SK-N-SH (cell line): ENCODE measurements at regions not wholly inside any gene's neighbourhood (a gene's known extent, or its start where the extent isn't known, plus 50 kb on each side); places are given as distances from the start of the nearest gene placed in this dataset.

Source experiments
- CTCF ChIA-PET: fragments of 300-600, 350-600 bp; formaldehyde crosslinking; extraction: SDS; loops from one replicate; lab custom pipeline; 2021; lab: Yijun Ruan, JAX
- POLR2A ChIA-PET: fragments of 350-600 bp; sonication (Branson Sonifier 250); formaldehyde crosslinking; extraction: SDS; loops from one replicate; lab custom pipeline; 2020; ENCODE audit warnings: antibody characterized with exemption, inconsistent platforms; lab: Yijun Ruan, JAX
- DNase-seq: peaks from one replicate; pipeline ENCODE4 v3.0.0; 2012
- H2AFZ ChIP-seq: fragments of 200-600 bp; sonication (generic); 2 replicates; pipeline ENCODE4 v1.8.1; 2016; ENCODE audit warnings: antibody characterized with exemption, mild to moderate bottlenecking, low read depth
- H3F3A ChIP-seq: fragments of 200-600 bp; sonication (generic); replicated peaks from 2 replicates; pipeline ENCODE3; 2016; ENCODE audit warnings: antibody characterized with exemption, mild to moderate bottlenecking; ENCODE audit not compliant: insufficient read depth
- H3K27ac ChIP-seq, 2 experiments: fragments of 200-500 bp in 1 of 2; fragments of 200-600 bp in 1 of 2; sonication (Bioruptor generic) in 1 of 2; sonication (generic), shearing (Covaris generic) in 1 of 2; 2 replicates each; pipeline versions ENCODE4 v1.5.1 to v1.6.1; 2014 to 2016; ENCODE audit warnings: low read depth in 2 of 2, inconsistent platforms in 1 of 2, low read length in 1 of 2, mild to moderate bottlenecking in 1 of 2, mixed read lengths in 1 of 2
- H3K27me3 ChIP-seq: fragments of 200-600 bp; sonication (generic), shearing (Covaris generic); 2 replicates; pipeline ENCODE4 v1.6.1; 2016; ENCODE audit warnings: mixed run types; ENCODE audit not compliant: insufficient read depth
- H3K36me3 ChIP-seq, 2 experiments: fragments of 200-500 bp in 1 of 2; fragments of 200-600 bp in 1 of 2; sonication (Bioruptor generic) in 1 of 2; sonication (generic) in 1 of 2; replicated peaks in 1 of 2; 2 replicates each; pipeline versions ENCODE3 to v1.5.1; 2014 to 2016; ENCODE audit warnings: low read length in 1 of 2, mild to moderate bottlenecking in 1 of 2; ENCODE audit not compliant: insufficient read depth in 2 of 2, control insufficient read depth in 1 of 2
- H3K4me1 ChIP-seq, 2 experiments: fragments of 200-500 bp in 1 of 2; fragments of 200-600 bp in 1 of 2; sonication (Bioruptor generic) in 1 of 2; sonication (generic), shearing (Covaris generic) in 1 of 2; 2 replicates each; pipeline versions ENCODE4 v1.5.1 to v1.6.1; 2014 to 2016; ENCODE audit warnings: low read depth in 1 of 2, low read length in 1 of 2, mixed run types in 1 of 2; ENCODE audit not compliant: insufficient read depth in 2 of 2, control insufficient read depth in 1 of 2
- H3K4me2 ChIP-seq: fragments of 200-600 bp; sonication (generic), shearing (Covaris generic); 2 replicates; pipeline ENCODE4 v1.6.1; 2017; ENCODE audit warnings: mixed run types
- H3K4me3 ChIP-seq, 2 experiments: fragments of 200-500 bp in 1 of 2; fragments of 200-600 bp in 1 of 2; sonication (Bioruptor generic) in 1 of 2; sonication (generic), shearing (Covaris generic) in 1 of 2; 2 replicates each; pipeline versions ENCODE4 v1.5.1 to v1.8.1; 2014 to 2016; ENCODE audit warnings: low read depth in 2 of 2, inconsistent platforms in 1 of 2, low read length in 1 of 2, mild to moderate bottlenecking in 1 of 2, mixed read lengths in 1 of 2, moderate library complexity in 1 of 2
- H3K79me2 ChIP-seq: fragments of 200-600 bp; sonication (generic); 2 replicates; pipeline ENCODE4 v1.8.1; 2017; ENCODE audit warnings: mild to moderate bottlenecking; ENCODE audit not compliant: insufficient read depth
- H3K9ac ChIP-seq: fragments of 200-600 bp; sonication (generic); 2 replicates; pipeline ENCODE4 v1.6.1; 2017; ENCODE audit warnings: mixed run types
- H3K9me2 ChIP-seq: fragments of 200-600 bp; sonication (generic); 2 replicates; pipeline ENCODE4 v1.6.1; 2017; ENCODE audit warnings: mixed run types
- H3K9me3 ChIP-seq: fragments of 200-600 bp; sonication (generic); 2 replicates; pipeline ENCODE4 v1.6.1; 2017; ENCODE audit warnings: mixed run types, mild to moderate bottlenecking, moderate library complexity
- H4K20me1 ChIP-seq: fragments of 200-600 bp; sonication (generic); 2 replicates; pipeline ENCODE4 v1.6.1; 2017; ENCODE audit warnings: mild to moderate bottlenecking, mixed run types; ENCODE audit not compliant: insufficient read depth
- CHD2 ChIP-seq: fragments of 150-350 bp; IDR thresholded peaks from 2 replicates; pipeline ENCODE4 v1.6.1; 2018; ENCODE audit warnings: low read length; ENCODE audit not compliant: partially characterized antibody
- CTCF ChIP-seq: fragments of 200-600 bp; sonication (generic); IDR thresholded peaks from 2 replicates; pipeline ENCODE4 v1.6.1; 2017; ENCODE audit warnings: antibody characterized with exemption, mild to moderate bottlenecking, moderate library complexity
- ELF1 ChIP-seq: IDR thresholded peaks from 2 replicates; pipeline ENCODE4 v1.4.0; 2012
- EZH2phosphoT487 ChIP-seq: fragments of 200-600 bp; sonication (generic); IDR thresholded peaks from 2 replicates; pipeline ENCODE4 v1.6.1; 2017; ENCODE audit warnings: low read depth, mixed run types, mild to moderate bottlenecking, antibody characterized with exemption, moderate library complexity, borderline replicate concordance
- FOSL2 ChIP-seq: IDR thresholded peaks from 2 replicates; pipeline ENCODE4 v1.4.0; 2012; ENCODE audit warnings: low read depth, mild to moderate bottlenecking, moderate library complexity, borderline replicate concordance
- FOXJ3 ChIP-seq: sonication (generic); formaldehyde crosslinking; IDR thresholded peaks from 2 replicates; pipeline ENCODE4 v1.5.1; 2020; ENCODE audit warnings: mild to moderate bottlenecking, missing genetic modification reagents
- GABPA ChIP-seq: IDR thresholded peaks from 2 replicates; pipeline ENCODE4 v1.4.0; 2012; ENCODE audit warnings: low read depth, mild to moderate bottlenecking
- IRF3 ChIP-seq: fragments of 150-350 bp; IDR thresholded peaks from 2 replicates; pipeline ENCODE4 v1.6.1; 2016; ENCODE audit warnings: mild to moderate bottlenecking, low read depth, low read length
- JUND ChIP-seq: IDR thresholded peaks from 2 replicates; pipeline ENCODE4 v1.4.0; 2012
- MEF2A ChIP-seq: IDR thresholded peaks from 2 replicates; pipeline ENCODE4 v1.4.0; 2012; ENCODE audit warnings: low read depth, borderline replicate concordance
- MXI1 ChIP-seq: IDR thresholded peaks from 2 replicates; pipeline ENCODE4 v1.6.1; 2012; ENCODE audit warnings: mild to moderate bottlenecking, low read depth, low read length, improper control_type of control experiment
- NFIC ChIP-seq: IDR thresholded peaks from 2 replicates; pipeline ENCODE4 v1.4.0; 2012; ENCODE audit warnings: borderline replicate concordance
- NRF1 ChIP-seq: IDR thresholded peaks from 2 replicates; pipeline ENCODE4 v1.6.1; 2012; ENCODE audit warnings: low read depth, mild to moderate bottlenecking, low read length
- PBX3 ChIP-seq: IDR thresholded peaks from 2 replicates; pipeline ENCODE4; 2012
- POLR2AphosphoS5 ChIP-seq: IDR thresholded peaks from 2 replicates; pipeline ENCODE4 v1.6.1; 2012; ENCODE audit warnings: low read depth, low read length
- RAD21 ChIP-seq: IDR thresholded peaks from 2 replicates; pipeline ENCODE4 v1.6.1; 2012; ENCODE audit warnings: mild to moderate bottlenecking, low read length
- RCOR1 ChIP-seq: fragments of 150-350 bp; IDR thresholded peaks from 2 replicates; pipeline ENCODE4 v1.6.1; 2017; ENCODE audit warnings: antibody characterized with exemption, low read length
- SIN3A ChIP-seq: IDR thresholded peaks from 2 replicates; pipeline ENCODE4 v1.6.1; 2012; ENCODE audit warnings: low read depth, mild to moderate bottlenecking, low read length, moderate library complexity, borderline replicate concordance
- TAF1 ChIP-seq: IDR thresholded peaks from 2 replicates; pipeline ENCODE4 v1.6.1; 2012; ENCODE audit warnings: low read depth, mild to moderate bottlenecking, low read length, moderate library complexity, borderline replicate concordance
- USF1 ChIP-seq: IDR thresholded peaks from 2 replicates; pipeline ENCODE4 v1.4.0; 2012; ENCODE audit warnings: low read depth, borderline replicate concordance
- USF2 ChIP-seq: fragments of 150-350 bp; IDR thresholded peaks from 2 replicates; pipeline ENCODE4 v1.6.1; 2017; ENCODE audit warnings: antibody characterized with exemption, low read length, low read depth, borderline replicate concordance
- YY1 ChIP-seq: IDR thresholded peaks from 2 replicates; pipeline ENCODE4 v1.4.0; 2012; ENCODE audit warnings: low read depth, mild to moderate bottlenecking
- WGBS: methylation state at CpG from one replicate; pipeline ENCODE4 v1.1.6; 2017; ENCODE audit warnings: low lambda C conversion rate; 5-methylcytosine and 5-hydroxymethylcytosine counted together

- no peak overlapping the region for H3K4me2 ChIP-seq
- no peaks in the 10 kb centered on the region for H3K9me3 ChIP-seq
- H3K36me3 ChIP-seq: no peaks in the 10 kb centered on the region
- TF ChIP-seq NFIC (no peak), IRF3 (no peak), MEF2A (no peak), TAF1 (no peak), USF2 (no peak), NRF1 (no peak), USF1 (no peak), YY1 (no peak), SIN3A (no peak)
- no peaks in the 10 kb centered on the region for H4K20me1 ChIP-seq
- H2AFZ ChIP-seq: no peak overlapping the region
- no peak overlapping the region for H3K27ac ChIP-seq
- no peak overlapping the region for H3K9ac ChIP-seq
- H3K27me3 ChIP-seq: no peaks in the 10 kb centered on the region
- POLR2A ChIA-PET: no interaction called here
- no peaks in the 10 kb centered on the region for H3K4me1 ChIP-seq
- H3F3A ChIP-seq: no peaks in the 10 kb centered on the region
- no peak for DNase-seq
- H3K4me3 ChIP-seq: no peak overlapping the region
- CTCF ChIA-PET: interaction anchor here (0.6 kb wide), 1 partner anchor 84 kb away, joined by 3 read pairs; no protein-coding TSS in a partner anchor
- H3K79me2 ChIP-seq: no peaks in the 10 kb centered on the region
- 0% methylated on average over 3 of the region's 3 CpGs for WGBS
- H3K9me2 ChIP-seq: no peaks in the 10 kb centered on the region
Measured at GRCh38 chrX:99137488-99137887, 1272.6 kb downstream of the PCDH19 start.

DNA sequence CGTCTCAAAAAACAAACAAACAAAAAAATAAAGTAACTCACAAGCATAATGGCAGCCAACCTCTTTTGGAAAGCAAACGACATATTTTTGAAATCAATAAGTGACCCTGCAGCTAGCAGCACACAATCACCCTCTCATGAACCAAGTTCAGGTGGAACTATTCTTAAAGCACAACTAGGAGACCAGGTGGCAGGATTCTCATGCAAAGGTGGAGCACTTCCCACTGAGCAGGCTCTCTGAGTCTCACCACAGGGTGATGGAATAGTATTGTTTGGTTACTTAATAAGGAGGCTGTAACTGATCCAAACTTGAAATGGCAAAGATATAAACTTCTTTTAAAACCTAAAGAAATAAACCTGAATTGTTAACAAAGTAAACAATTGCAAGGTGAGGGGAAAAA lies 1293.1 kb downstream of the PCDH19 start:
- DNase-seq: no peak
- no peaks in the 10 kb centered on the region for H3K9me2 ChIP-seq
- no peak overlapping the region for H3K4me3 ChIP-seq
- H3K4me2 ChIP-seq: no peak overlapping the region
- H3K27ac ChIP-seq: no peak overlapping the region
- H4K20me1 ChIP-seq: no peaks in the 10 kb centered on the region
- no peaks in the 10 kb centered on the region for H3K4me1 ChIP-seq
- no peaks in the 10 kb centered on the region for H3K9me3 ChIP-seq
- TF ChIP-seq RCOR1 (no peak), NRF1 (no peak), USF2 (no peak), SIN3A (no peak), ELF1 (no peak), CTCF (no peak), RAD21 (no peak), CHD2 (no peak), MXI1 (no peak), NFIC (no peak), POLR2AphosphoS5 (no peak), FOXJ3 (CRISPR knock-in tag) (no peak), JUND (no peak), PBX3 (no peak), GABPA (no peak), TAF1 (no peak), EZH2phosphoT487 (no peak), FOSL2 (no peak)
- H3K79me2 ChIP-seq: no peaks in the 10 kb centered on the region
- CTCF ChIA-PET: no interaction called here
- H3K9ac ChIP-seq: no peak overlapping the region
- no peaks in the 10 kb centered on the region for H3K36me3 ChIP-seq
- 0% methylated on average over 2 of the region's 2 CpGs for WGBS
- no peak overlapping the region for H2AFZ ChIP-seq
- POLR2A ChIA-PET: no interaction called here
- no peaks in the 10 kb centered on the region for H3K27me3 ChIP-seq
- no peaks in the 10 kb centered on the region for H3F3A ChIP-seq
